ENCODE measurements at regions not wholly inside any gene's neighbourhood (a gene's known extent, or its start where the extent isn't known, plus 50 kb on each side); places are given as distances from the start of the nearest gene placed in this dataset.

DNA sequence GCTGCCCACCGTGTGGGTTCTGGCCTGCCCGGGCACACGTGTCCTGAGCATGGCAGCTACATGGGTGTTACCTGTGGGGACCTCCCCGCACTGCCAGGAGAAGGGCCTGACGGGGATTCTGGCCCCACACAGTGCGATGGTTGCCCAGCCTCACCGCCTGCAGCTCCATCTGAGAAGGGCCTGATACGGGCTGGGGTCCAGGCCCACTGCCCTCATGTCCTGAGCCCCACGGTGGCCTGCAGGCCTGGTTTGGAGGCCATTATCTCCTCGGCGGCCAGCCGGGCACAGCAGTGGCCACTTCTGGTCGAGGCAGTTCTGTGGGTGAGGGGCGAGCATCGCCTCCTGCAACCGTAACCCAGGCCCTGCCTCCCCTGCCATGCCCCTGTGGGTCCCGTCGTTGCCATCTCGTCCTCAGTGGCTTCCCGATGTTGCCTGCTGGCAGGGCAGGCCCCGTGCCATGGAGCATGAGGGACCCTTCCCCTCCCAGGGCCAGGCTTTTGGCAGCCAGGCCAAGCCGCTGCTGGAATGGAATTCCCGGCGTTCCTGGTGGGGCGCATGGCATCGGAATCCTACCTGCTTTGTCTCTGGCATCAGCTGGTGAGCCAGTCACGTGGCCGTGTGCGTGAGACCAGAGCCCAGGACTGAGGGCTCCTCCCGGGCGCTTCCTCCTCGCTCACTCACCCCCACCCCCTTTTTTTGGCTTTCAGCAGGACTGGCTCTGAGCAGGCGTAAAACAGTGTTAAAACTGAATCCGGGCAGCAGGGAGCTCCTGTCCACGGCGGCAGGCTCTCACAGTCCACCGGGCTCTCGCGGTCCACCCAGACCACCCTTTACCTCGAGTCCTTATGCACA lies 71.9 kb upstream of the PPARA start:
- Histone ChIP-seq H3K4me3 (peak overlapping the region; percentile 86), H3K9me3 (no peaks in the 10 kb centered on the region), H3K27ac (peak overlapping the region; percentile 96 to 98), H3K4me1 (ENCODE audit: control insufficient read depth in 1 of 2, low read depth in 2 of 2) (peaks cover 37 to 83% of the 10 kb centered on the region in 2 donors), H3K27me3 (replicated peaks; ENCODE audit: insufficient read depth) (no peaks in the 10 kb centered on the region), H3K36me3 (no peaks in the 10 kb centered on the region)
- no peak for DNase-seq (ENCODE audit: low spot score)
- ATAC-seq (ENCODE audit: insufficient number of reproducible peaks, low FRiP score, low read depth): peak; percentile 7
- no peak for TF ChIP-seq CTCF (IDR thresholded peaks at IDR 0.05)

GRCh38 chr22:46079093-46079860 lies 71.0 kb upstream of the PPARA start:
- no peak for DNase-seq (ENCODE audit: low spot score)
- Histone ChIP-seq H3K27me3 (replicated peaks; ENCODE audit: insufficient read depth) (no peaks in the 10 kb centered on the region), H3K9me3 (no peaks in the 10 kb centered on the region), H3K4me3 (peak overlapping the region; percentile 86), H3K36me3 (no peaks in the 10 kb centered on the region), H3K4me1 (ENCODE audit: control insufficient read depth in 1 of 2, low read depth in 2 of 2) (peaks cover 46 to 87% of the 10 kb centered on the region in 2 donors), H3K27ac (peak overlapping the region; percentile 96 to 98)
- no peak for ATAC-seq (ENCODE audit: insufficient number of reproducible peaks, low FRiP score, low read depth)
- TF ChIP-seq CTCF (IDR thresholded peaks at IDR 0.05): no peak

GRCh38 chr22:46079861-46080821 lies 70.2 kb upstream of the PPARA start:
- DNase-seq (ENCODE audit: low spot score): peak; percentile 76
- H3K4me1 ChIP-seq (ENCODE audit: control insufficient read depth in 1 of 2, low read depth in 2 of 2): peaks cover 49 to 87% of the 10 kb centered on the region in 2 donors
- H3K9me3 ChIP-seq: no peaks in the 10 kb centered on the region
- peak overlapping the region; percentile 96 to 98 for H3K27ac ChIP-seq
- no peak for TF ChIP-seq CTCF (IDR thresholded peaks at IDR 0.05)
- H3K36me3 ChIP-seq: no peaks in the 10 kb centered on the region
- peak overlapping the region; percentile 86 for H3K4me3 ChIP-seq
- peak; percentile 45 for ATAC-seq (ENCODE audit: insufficient number of reproducible peaks, low FRiP score, low read depth)
- H3K27me3 ChIP-seq (replicated peaks; ENCODE audit: insufficient read depth): no peaks in the 10 kb centered on the region

GRCh38 chr22:46081036-46081830 lies 69.1 kb upstream of the PPARA start:
- TF ChIP-seq CTCF (IDR thresholded peaks at IDR 0.05): no peak
- DNase-seq (ENCODE audit: low spot score) (no peak), ATAC-seq (ENCODE audit: insufficient number of reproducible peaks, low FRiP score, low read depth) (no peak)
- Histone ChIP-seq H3K36me3 (no peaks in the 10 kb centered on the region), H3K4me1 (ENCODE audit: control insufficient read depth in 1 of 2, low read depth in 2 of 2) (peaks cover 60 to 87% of the 10 kb centered on the region in 2 donors), H3K4me3 (peak overlapping the region; percentile 86), H3K27ac (peak overlapping the region; percentile 96 to 98), H3K9me3 (no peaks in the 10 kb centered on the region), H3K27me3 (replicated peaks; ENCODE audit: insufficient read depth) (no peaks in the 10 kb centered on the region)

All from thoracic aorta (tissue), 2 donors.